GM19351 (cell line): ENCODE measurements at regions not wholly inside any gene's neighbourhood (a gene's known extent, or its start where the extent isn't known, plus 50 kb on each side); places are given as distances from the start of the nearest gene placed in this dataset.

ENCODE experiments used
- ATAC-seq: cut with Tn5 transposase; IDR thresholded peaks from one replicate; pipeline ENCODE4 v1.9.1; 2021; ENCODE audit warnings: mild to moderate bottlenecking, moderate library complexity; ENCODE audit not compliant: unreplicated experiment

DNA sequence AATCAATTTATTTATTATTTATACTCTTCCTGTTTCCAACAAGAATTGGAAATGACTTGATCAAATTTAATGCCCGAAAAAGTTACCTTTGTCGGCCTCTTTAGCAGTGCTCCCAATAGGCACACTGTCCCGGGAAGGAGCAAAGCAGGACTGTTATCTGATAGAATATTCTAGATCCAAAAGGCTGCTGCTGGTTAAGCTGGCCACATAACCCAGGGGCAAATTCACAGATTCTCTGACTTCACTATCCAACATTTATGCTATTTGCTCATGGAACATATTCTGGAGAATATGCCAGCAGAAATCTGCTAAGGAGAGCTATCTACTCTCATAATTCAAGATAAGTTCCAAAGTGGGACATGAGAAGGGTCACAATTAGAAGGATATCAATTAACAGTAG is 100.2 kb upstream of the DMAC1 start:
- ATAC-seq: no peak

DNA sequence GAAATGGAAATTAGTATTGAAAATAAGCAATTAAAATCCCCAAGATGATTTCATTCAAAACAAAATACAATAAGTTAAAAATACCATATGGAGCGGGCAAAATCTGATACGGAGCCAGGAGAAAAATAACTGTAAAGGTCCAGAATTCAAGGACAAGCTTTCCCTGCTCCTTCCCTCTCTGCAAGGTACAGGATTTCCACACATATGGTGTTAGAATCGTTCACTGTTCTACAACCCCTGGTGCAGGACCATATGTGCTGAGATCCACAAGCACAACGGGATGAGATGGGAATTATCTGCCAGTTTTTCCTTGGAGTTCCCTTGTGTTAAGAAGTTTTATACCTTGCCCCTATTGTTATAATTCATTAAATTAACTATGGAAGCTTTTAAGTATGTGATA is 94.7 kb upstream of the DMAC1 start:
- ATAC-seq: no peak

DNA sequence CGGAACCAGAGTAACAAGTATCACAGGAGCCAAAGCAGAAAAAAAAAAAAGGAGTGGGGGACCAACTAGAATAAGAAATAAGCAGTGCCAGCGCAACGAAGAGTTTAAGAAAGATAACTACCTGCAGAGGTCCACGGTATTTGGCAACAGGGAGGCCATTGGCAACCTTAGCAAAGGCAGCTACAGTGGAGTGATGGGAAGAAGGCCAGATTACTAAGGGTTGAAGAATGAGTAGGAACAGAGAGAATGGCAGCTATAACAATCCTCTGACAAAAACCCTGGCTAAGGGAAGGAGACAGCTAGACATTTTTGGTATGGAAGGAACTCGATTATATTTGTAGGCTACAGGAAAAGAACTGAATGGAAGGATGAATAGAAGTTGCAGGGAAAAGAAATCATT is 93.4 kb upstream of the DMAC1 start:
- no peak for ATAC-seq

DNA sequence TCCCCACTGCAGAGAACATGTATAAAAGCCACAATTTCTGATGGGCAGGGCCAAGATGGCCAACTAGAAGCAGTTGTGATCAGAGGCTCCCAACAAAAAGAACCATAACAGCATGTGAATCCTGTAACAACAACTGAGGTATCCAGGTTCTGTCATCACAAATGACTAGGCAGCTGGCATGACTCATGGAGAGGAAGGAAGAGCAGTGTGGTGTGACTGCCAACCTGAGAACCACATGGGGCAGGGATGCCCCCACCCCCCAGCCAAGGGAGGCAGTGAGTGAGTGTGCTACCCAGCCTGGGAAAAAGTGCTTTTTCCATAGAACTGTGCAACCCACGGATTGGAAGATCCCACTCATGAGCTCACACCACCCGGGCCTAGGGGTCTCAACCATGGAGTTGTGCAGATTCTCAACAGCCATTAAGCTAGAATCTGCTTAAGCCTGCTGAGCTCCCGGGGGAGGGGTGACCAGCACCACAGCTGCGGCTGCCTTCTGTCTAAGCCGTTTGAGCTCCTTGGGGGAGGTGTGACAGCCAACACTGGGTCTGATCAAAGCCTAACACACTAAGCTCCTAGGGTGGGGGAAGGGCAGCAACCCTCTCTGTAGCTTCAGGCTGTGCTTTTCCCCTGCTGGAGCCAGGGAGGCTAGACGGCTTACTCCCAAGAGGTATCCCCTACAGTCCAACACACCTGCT is 80.1 kb upstream of the DMAC1 start:
- no peak for ATAC-seq

DNA sequence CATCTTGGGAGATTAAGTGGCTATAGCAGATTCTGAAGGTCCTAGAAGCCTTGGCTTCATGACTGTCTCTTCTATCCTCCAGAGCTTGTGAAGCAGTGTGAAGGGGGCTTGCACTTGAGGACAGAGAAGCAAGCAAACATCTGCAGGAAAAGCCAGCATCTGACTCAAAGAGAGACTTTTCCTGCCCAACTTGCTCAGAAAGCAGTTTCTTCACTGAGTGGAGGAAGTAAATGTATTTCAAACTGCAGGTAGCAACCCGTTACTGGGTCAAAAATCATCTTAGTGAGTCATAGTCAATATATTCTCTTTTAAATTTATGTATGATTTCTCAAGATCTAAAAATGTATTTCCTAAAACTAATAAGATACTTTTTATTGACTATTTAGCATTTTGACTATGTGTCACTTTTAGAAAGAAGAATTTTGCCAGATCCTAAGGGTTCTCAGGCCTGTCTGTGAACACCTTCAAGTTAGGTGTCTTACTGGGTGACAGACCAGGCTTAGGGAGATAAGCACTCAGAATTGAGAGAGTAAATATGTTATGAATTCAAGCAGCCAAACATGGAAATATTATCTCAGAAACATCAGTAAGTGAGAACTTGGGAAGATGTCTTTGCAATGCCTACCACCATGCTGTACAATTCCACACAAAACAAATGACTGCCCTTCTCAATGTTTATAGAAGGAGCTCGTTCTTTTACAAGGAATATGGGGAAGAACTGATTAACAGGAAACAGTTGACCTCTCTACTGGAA is 72.6 kb upstream of the DMAC1 start:
- no peak for ATAC-seq

DNA sequence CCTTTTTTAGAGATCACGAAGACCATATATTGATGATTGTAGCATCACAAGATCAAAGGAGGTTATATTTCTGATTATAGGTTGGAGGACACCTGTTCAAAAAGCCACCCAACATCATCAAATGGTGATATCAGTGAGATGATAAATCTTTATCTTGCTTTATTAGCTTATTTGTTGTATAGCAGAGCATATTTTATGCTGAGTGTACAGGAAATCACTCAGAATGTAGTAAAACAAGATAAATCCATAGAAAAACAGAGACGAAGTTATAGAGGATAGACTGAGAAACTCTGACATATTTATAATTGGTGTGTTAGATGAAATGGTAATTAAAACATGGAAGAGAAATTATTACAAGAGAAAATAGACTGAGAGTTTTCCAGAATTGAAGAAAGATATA is 69.8 kb upstream of the DMAC1 start:
- ATAC-seq: no peak

DNA sequence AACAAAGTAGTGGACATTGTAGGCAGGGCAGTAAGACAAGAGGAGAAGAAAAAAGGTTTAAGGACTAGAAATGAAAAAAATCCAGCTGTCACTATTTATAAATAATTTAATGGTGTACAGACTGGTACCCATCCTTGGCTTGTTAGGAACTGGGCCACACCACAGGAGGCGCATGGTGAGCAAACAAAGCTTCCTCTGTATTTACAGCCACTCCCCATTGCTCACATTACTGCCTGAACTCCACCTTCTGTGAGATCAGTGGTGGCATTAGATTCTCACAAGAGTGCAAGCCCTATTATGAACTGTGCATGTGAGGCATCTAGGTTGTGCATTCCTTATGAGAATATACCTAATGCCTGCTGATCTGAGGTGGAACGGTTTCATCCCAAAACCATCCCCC is 62.6 kb upstream of the DMAC1 start:
- no peak for ATAC-seq

DNA sequence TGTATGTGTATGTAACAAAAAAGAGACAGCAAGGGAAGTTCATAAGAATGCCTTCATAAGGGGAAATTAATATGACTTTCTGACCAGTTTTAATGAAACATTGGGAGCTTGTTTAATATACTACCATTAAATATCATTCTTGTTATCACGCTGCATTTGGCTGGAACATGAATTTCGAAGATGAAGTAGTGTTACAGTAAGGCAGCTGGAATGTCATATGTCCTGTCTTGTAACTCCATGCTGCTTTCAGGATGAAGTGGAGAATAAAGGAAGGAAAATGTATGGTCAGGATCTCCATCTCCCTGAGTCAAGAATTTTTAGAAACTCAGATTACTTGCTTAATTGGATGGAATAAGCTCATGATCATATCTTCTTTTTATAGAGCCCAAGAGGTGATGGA is 61.5 kb upstream of the DMAC1 start:
- ATAC-seq: no peak

DNA sequence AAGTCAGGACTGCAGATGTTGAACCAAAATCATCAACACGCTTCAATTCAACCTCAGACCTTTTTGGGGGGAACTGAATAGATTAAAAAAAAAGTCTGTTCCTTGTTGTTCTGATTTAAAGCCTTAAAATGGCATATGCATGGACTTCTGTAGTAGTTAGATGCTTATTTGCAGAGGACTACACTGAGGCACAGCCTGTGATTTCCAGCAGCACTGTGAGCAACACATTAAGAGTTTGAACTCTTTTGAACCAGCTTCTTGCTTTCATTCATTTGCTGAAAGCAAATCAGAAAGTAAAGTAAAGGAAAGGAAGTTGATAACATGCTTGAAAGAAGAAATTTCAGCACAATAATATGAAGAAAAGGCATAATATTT is 60.7 kb upstream of the DMAC1 start:
- no peak for ATAC-seq

DNA sequence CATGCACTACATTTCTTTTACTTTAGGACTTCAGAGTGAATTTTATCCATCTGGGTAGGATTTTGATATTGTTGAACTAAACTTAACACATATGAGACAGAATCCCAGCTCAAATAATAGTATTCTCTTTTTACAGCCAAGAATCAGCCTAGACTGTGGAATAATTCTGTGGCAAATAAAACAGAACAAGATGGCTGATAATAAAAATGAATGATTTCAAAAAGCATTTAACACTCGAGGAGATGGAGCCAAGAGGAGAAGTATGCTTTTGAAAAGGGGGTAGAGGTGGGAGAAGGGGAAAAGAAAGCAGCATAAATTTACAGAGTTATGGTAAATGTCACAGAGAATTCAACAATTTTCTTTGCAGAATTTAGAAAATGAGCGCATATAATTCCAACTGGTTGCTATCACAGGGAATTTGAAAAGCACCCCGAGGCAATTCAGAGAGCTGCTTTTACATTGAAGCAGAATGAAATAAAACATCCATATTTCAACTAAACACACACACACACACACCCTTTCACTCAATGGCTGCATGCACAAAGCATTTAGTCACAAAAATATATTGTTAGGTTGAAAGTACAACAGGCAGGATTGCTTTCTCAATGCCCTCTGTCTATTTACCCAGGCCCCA is 60.2 kb upstream of the DMAC1 start:
- no peak for ATAC-seq

DNA sequence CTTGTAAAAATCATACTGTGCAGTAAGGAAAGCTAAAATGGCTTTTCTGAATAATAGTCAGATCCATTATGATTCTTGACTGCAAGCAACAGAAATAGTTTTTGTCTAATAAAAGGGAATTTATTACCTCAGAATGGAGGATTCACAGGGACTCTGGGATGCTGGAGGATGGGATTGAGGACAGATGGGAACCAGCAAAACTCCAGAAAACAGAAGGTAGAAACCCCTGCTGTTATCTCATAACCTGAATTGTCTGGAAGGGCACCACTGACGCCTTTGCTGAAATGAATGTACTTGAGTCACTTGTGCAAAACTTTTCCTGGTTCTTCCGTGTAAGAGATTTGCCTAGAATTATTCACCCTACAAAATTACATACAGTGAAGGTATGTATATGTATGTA is 58.6 kb upstream of the DMAC1 start:
- no peak for ATAC-seq

DNA sequence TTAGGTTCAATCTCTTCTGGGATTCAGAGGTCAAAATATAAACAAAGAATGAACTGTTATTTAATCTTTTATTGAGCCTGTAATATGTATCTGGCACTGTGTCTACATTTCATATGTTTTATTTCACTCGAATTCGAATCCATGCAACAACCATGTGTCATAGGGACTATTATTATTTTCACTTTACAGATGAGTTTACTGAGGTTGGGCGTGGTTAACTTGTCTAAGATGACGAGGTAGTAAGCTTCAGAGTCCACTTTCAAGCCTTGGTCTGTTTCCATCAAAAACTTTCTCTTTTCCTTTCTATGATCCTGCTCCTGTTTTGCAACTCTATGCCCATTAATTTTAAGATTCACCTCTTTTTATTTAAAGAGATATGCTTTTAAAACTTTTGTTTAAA is 55.2 kb upstream of the DMAC1 start:
- ATAC-seq: no peak
